Stimulated activated CD4-positive, alpha-beta T cell treated with anti-CD3 and anti-CD28 coated beads, Interleukin-15, amount 100 ng/mL, for 48 hours (primary cell): ENCODE measurements at regions not wholly inside any gene's neighbourhood (a gene's known extent, or its start where the extent isn't known, plus 50 kb on each side); places are given as distances from the start of the nearest gene placed in this dataset.

ENCODE experiments used
- DNase-seq, 2 donors: peaks; one replicate each; pipeline ENCODE4 v3.0.0-alpha.2; 2020; ENCODE audit warnings: low read depth in 2 of 2

DNA sequence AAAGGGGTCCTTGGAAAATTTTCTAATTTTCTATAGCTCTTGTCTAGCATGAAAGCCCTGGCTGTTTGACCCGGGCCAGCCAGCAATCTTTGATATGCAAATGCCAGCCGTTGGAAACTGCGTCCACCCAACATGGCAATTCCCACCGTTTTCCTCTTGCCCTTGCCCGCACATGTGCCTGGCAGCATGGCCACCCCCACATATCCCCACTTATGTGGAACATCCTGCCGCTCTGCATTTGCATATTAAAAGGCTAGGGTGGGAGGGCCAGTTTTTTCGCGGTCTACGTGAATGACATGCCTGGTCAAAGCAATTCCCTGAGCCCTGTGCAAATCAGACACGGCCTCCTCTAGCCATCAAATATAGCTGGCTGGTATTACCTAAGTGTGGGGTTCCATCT, 110.3 kb upstream of the TDRD3 start:
- no peak for DNase-seq

- no peak for DNase-seq
Observed at GRCh38 chr13:60288569-60288968, 108.5 kb upstream of the TDRD3 start.

DNA sequence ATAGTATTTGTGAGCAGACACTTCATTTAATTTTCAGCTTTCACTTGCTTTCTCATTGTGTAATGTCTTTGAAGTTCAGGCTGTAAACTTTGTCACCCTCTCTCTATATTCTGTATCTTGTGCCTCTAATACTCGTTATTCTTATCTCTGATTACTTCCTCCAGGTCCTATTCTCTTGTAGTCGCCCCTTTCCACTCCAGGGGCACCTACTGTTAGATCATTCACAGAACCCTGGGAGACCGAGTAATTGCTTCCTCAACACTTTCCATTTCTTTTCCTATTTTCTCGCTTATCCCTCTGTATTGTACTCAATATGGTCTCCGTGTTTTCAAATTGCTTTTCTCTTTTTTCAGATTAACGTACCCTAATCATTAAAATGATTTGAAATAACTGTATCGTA, 93.9 kb upstream of the TDRD3 start:
- DNase-seq = no peak

DNA sequence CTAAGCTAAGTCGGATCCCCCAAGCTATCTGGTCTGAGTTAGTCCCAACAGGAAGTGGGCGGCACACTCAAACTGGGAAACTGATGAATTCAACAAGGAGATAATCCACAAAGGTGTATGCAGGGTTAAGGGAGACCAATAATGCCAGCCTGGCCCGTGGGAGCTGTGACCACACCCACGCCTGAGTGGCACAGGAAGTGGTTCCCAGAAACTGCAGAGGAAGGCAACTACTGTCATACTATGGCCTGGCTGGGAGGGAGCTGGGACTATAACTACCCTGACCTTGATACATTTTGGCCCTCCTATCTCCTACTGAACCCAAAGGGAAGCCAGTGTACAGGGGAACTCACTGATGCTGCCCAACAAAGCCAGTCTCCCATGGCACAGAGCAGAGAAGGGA, 85.5 kb upstream of the TDRD3 start:
- no peak for DNase-seq

- no peak for DNase-seq
Observed at GRCh38 chr13:60312851-60313505, 84.0 kb upstream of the TDRD3 start.

- no peak for DNase-seq
Observed at GRCh38 chr13:60318186-60318585, 78.8 kb upstream of the TDRD3 start.

GRCh38 chr13:60324131-60324530, 72.9 kb upstream of the TDRD3 start:
- DNase-seq = no peak

GRCh38 chr13:60326273-60326672, 70.7 kb upstream of the TDRD3 start:
- DNase-seq = no peak

GRCh38 chr13:60327511-60327910, 69.5 kb upstream of the TDRD3 start:
- DNase-seq = no peak

- DNase-seq = no peak
Observed at GRCh38 chr13:60328073-60328472, 68.9 kb upstream of the TDRD3 start.

DNA sequence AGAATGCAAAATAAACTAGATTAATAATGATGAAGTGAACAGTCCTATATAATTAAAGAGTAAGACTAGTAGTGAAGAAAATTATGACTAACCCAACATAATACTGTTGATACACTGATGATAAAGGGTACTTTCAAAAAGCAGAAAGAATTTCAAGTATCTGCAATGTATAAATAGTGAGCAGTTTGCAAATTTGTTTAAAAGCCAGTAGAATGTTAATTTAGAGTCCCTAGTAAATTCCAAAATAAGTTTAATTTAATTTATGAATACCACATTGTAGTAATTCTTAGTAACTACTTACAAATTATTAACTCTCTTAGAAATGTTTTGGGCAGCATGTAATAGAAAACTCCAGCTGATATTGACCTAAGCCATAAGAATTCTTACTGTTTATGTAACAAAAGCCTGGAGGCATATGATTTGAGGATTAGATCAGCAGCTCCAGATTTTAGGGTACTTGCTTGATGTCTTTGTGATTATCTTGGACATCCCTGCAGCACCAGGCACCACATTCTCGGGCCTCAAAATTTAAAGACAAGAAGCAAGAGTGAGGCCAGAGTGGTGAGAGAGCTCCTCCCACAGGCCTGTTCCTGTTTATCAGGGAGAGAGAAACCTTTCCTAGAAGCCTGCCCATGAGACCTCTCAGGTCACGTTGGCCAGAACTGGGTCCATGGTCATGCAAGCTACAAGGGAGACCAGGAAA, 67.6 kb upstream of the TDRD3 start:
- no peak for DNase-seq

DNA sequence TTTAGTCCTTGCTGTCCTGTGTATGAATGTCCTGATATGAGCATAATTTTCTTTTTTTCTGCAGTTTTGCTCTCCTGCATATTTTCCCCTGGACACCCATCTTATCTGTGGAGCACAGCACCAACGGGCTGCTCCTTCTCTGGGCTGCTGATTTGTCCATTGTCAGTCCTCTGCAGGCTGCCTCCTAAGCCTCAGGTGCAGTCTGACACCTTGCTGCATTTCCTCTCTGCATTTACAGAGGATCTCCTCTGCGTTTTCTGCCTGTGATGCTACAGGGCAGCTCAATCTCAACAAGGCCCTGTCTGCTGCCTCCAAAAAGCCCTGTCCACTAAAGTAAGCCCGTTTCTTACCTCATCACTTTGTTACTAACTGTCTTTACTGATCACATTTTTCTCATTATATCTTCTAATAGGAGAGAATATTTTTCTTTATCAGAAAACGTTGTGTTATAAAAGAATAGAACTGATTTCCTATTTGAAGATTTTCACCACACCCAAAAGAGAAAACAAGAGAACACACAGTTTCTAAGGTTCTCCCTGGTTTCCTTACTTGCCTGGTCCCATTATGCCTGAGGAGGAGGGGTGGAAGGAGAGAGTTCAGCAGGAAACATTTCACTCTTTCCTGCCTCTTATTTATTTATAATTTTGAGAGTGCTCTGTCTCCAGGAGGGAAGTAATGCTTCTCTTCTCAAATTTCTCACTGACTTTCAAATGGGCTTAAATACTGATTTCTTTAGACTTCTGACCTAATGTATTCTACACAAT, 65.6 kb upstream of the TDRD3 start:
- no peak for DNase-seq

- no peak for DNase-seq
Observed at GRCh38 chr13:60332682-60333081, 64.3 kb upstream of the TDRD3 start.

DNA sequence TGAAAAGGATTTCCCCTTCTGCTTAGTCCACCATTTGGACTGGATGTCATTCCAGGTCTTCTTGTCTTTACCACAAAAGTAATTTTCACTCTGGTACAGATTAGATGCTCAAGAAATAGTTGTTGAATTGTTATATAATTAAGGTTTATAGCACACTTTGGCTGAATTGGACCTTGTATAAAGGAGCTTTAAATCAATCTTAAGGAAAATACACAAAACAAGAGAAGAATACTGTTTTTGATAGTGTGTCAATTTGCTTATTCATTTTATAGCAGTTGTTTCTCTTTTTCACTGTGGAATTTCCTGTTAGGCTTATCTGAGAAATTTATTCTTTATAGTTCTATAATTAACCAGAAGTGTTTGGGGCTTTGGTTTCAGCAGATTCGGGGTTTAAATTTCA, 62.7 kb upstream of the TDRD3 start:
- no peak for DNase-seq

DNA sequence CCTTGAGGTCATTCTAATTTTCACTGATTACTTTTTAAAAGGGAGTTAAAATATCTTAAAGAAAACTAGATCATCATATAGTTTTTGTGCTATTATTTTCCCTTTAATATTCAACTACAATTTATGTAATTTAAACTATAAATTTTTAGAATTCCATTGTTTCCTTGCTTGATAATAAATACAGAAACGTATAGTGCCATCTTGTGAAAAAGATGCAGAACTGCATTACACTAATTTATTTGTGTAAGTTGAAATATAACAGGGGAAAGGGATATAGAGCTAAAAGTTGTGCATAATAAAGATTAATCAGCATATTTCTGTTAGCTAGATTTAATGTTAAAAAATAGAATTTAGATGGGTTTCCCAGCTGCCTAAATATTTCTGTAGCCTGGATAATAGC, 61.5 kb upstream of the TDRD3 start:
- DNase-seq = no peak

GRCh38 chr13:60338754-60339153, 58.3 kb upstream of the TDRD3 start:
- DNase-seq = no peak

DNA sequence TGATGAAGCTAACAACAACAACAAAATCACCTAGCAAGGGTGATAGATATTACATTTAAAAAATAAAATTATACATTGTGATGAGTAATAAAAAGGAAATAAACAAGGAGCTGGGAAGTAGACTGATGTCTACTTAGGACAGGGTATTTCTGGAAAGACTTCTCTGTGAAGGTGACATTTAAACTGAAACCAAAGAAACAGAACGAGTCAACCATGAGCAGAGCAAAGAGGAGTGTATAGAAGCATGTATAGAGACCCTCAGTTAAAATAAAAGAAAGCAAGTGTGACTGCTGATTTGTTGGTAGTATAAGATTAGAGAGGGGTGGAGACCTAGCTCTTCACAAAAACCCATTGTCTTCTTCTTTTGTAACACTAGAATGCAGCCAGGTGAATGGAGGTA, 53.0 kb upstream of the TDRD3 start:
- DNase-seq = no peak

GRCh38 chr13:60347174-60347573, 49.8 kb upstream of the TDRD3 start:
- no peak for DNase-seq
